ENCODE measurements at regions not wholly inside any gene's neighbourhood (a gene's known extent, or its start where the extent isn't known, plus 50 kb on each side); places are given as distances from the start of the nearest gene placed in this dataset.

DNA sequence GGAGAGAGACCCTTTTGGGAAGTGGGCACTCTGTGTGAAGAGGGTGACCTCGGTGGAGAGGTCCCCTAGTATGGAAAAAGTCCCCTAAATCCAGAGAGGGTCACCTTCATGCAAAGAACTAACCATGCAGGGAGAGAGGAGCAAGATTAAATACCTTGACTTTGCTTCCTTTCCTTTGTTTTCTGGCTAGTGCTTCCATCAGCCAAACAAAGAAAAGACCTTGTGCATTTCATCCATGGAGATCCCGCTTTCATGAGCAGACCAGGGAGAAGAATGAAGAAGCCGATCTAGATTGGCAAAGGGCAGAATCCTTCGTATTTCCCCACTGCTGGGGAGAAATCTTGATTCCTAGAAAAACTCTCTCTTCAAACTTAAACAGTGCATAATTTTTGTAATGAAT, 813.3 kb upstream of the CDH6 start:
- TF ChIP-seq, protein P1, sequence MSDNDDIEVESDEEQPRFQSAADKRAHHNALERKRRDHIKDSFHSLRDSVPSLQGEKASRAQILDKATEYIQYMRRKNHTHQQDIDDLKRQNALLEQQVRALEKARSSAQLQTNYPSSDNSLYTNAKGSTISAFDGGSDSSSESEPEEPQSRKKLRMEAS (IDR thresholded peaks at IDR 0.05) = no peak
- TF ChIP-seq CEBPB (IDR thresholded peaks at IDR 0.05) = no peak
- no peak for TF ChIP-seq NFIC (IDR thresholded peaks at IDR 0.05)
- no peak for TF ChIP-seq RAD21 (IDR thresholded peaks at IDR 0.05; ENCODE audit: low read depth)
- TF ChIP-seq CREB1 (IDR thresholded peaks at IDR 0.05; ENCODE audit: low read depth) = no peak
- no peak for TF ChIP-seq TEAD4 (IDR thresholded peaks at IDR 0.05)
- TF ChIP-seq, protein P2, sequence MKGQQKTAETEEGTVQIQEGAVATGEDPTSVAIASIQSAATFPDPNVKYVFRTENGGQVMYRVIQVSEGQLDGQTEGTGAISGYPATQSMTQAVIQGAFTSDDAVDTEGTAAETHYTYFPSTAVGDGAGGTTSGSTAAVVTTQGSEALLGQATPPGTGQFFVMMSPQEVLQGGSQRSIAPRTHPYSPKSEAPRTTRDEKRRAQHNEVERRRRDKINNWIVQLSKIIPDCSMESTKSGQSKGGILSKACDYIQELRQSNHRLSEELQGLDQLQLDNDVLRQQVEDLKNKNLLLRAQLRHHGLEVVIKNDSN (IDR thresholded peaks at IDR 0.05) = no peak
- no peak for TF ChIP-seq YY1 (IDR thresholded peaks at IDR 0.05; ENCODE audit: low read depth)
- TF ChIP-seq TAF1 (IDR thresholded peaks at IDR 0.05; ENCODE audit: low read depth) = no peak
- no peak for TF ChIP-seq ZBTB7A (IDR thresholded peaks at IDR 0.05; ENCODE audit: low read depth)

DNA sequence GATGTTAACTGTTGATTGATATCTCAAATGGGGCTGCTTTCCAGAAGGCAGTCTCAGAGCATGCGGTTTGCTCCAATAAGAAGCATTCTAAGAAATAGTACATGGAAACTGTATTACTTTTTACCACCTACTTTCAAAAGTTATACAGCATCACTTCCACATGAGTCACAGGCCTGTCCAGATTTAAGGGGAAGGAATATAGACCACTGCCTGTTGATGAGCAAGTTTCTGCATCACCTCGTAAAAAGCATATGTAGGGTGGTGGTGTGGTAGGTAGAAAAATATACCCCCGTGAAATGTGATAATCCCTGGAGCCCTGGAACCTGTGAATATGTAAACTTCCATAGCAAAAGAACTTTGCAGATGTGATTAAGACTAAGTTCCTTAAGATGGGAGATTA, 816.6 kb upstream of the CDH6 start:
- TF ChIP-seq ZBTB7A (IDR thresholded peaks at IDR 0.05; ENCODE audit: low read depth) (no peak), EGR1 (IDR thresholded peaks at IDR 0.05) (no peak), YY1 (IDR thresholded peaks at IDR 0.05; ENCODE audit: low read depth) (no peak), RAD21 (IDR thresholded peaks at IDR 0.05; ENCODE audit: low read depth) (no peak), EP300 (IDR thresholded peaks at IDR 0.05; ENCODE audit: borderline replicate concordance) (no peak), CREB1 (IDR thresholded peaks at IDR 0.05; ENCODE audit: low read depth) (no peak), TAF1 (IDR thresholded peaks at IDR 0.05; ENCODE audit: low read depth) (no peak), CEBPB (IDR thresholded peaks at IDR 0.05) (no peak), TCF12 (IDR thresholded peaks at IDR 0.05; ENCODE audit: low read depth) (no peak)
- TF ChIP-seq, protein P1 (IDR thresholded peaks at IDR 0.05) = no peak

DNA sequence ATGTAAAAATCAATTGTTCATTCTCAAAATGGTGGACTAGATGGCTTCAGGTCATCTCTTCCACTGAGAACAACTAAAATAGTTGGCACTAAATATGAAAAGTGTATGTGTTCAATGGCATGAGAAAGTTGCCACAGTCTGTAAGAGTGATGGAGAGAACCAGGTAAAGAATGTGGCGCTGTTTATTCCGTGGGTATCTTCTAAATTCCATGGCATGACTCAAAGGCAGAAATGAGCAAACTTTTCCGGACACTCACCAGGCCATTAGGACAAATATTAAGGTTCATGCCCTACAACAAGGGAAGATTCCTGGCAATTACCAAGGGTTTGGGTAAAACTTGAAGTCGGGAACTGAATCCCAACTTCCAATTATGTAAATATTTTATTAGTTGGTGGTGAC, 825.4 kb upstream of the CDH6 start:
- TF ChIP-seq ZBTB7A (IDR thresholded peaks at IDR 0.05; ENCODE audit: low read depth) = no peak
- no peak for TF ChIP-seq EGR1 (IDR thresholded peaks at IDR 0.05)
- TF ChIP-seq TCF12 (IDR thresholded peaks at IDR 0.05; ENCODE audit: low read depth) = no peak
- TF ChIP-seq, protein P3, sequence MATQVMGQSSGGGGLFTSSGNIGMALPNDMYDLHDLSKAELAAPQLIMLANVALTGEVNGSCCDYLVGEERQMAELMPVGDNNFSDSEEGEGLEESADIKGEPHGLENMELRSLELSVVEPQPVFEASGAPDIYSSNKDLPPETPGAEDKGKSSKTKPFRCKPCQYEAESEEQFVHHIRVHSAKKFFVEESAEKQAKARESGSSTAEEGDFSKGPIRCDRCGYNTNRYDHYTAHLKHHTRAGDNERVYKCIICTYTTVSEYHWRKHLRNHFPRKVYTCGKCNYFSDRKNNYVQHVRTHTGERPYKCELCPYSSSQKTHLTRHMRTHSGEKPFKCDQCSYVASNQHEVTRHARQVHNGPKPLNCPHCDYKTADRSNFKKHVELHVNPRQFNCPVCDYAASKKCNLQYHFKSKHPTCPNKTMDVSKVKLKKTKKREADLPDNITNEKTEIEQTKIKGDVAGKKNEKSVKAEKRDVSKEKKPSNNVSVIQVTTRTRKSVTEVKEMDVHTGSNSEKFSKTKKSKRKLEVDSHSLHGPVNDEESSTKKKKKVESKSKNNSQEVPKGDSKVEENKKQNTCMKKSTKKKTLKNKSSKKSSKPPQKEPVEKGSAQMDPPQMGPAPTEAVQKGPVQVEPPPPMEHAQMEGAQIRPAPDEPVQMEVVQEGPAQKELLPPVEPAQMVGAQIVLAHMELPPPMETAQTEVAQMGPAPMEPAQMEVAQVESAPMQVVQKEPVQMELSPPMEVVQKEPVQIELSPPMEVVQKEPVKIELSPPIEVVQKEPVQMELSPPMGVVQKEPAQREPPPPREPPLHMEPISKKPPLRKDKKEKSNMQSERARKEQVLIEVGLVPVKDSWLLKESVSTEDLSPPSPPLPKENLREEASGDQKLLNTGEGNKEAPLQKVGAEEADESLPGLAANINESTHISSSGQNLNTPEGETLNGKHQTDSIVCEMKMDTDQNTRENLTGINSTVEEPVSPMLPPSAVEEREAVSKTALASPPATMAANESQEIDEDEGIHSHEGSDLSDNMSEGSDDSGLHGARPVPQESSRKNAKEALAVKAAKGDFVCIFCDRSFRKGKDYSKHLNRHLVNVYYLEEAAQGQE (IDR thresholded peaks at IDR 0.05; ENCODE audit: low read depth) = no peak
- TF ChIP-seq TAF1 (IDR thresholded peaks at IDR 0.05; ENCODE audit: low read depth) = no peak
- no peak for TF ChIP-seq EP300 (IDR thresholded peaks at IDR 0.05; ENCODE audit: borderline replicate concordance)
- no peak for TF ChIP-seq CEBPB (IDR thresholded peaks at IDR 0.05)
- no peak for TF ChIP-seq FOXM1 (IDR thresholded peaks at IDR 0.05; ENCODE audit: borderline replicate concordance, low read depth)
- no peak for TF ChIP-seq TEAD4 (IDR thresholded peaks at IDR 0.05)
- TF ChIP-seq CREB1 (IDR thresholded peaks at IDR 0.05; ENCODE audit: low read depth) = no peak
- no peak for TF ChIP-seq RAD21 (IDR thresholded peaks at IDR 0.05; ENCODE audit: low read depth)
- TF ChIP-seq, protein P2 (IDR thresholded peaks at IDR 0.05) = no peak
- TF ChIP-seq, protein P1 (IDR thresholded peaks at IDR 0.05) = no peak
- TF ChIP-seq YY1 (IDR thresholded peaks at IDR 0.05; ENCODE audit: low read depth) = no peak
- no peak for TF ChIP-seq NFIC (IDR thresholded peaks at IDR 0.05)

DNA sequence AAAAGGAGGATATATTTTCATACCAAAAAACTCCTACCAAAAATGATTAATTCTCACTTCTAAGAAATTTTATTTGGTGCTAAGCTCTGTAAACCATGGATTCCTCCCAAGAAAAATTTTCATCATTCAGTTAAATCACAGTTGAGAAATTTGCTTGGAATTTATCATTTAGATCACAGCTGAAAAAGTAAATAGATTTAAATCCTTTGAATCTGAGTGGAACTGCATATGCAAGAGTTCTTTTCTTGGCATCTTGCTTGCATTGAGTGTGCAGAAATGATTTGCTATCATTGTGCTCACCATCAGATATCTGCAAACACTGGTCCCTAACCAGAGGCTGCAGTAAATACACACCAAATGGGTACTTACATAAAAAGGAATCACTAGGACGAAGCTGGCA, 836.1 kb upstream of the CDH6 start:
- TF ChIP-seq FOXM1 (IDR thresholded peaks at IDR 0.05; ENCODE audit: borderline replicate concordance, low read depth) = no peak

DNA sequence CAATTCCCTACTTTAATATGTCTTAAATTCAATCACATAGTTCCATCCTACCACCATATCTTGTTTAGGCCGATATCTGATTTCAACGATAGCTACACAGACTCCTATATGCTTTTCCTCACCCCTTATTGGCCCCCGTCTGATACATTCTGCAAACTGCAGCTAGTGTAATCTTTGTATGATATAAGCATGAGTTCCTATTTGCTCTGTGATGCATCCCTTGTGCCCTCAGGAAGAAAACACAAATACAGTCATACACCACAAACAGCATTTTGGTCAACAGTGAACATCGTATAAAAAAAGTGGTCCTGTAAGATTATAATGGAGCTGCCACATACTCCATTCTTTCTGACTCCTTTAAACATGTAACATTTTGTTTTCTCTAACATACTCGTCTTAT, 837.8 kb upstream of the CDH6 start:
- TF ChIP-seq NFIC (IDR thresholded peaks at IDR 0.05) (no peak), RAD21 (IDR thresholded peaks at IDR 0.05; ENCODE audit: low read depth) (no peak), TCF12 (IDR thresholded peaks at IDR 0.05; ENCODE audit: low read depth) (no peak), FOXM1 (IDR thresholded peaks at IDR 0.05; ENCODE audit: borderline replicate concordance, low read depth) (no peak), EP300 (IDR thresholded peaks at IDR 0.05; ENCODE audit: borderline replicate concordance) (no peak), CREB1 (IDR thresholded peaks at IDR 0.05; ENCODE audit: low read depth) (no peak), YY1 (IDR thresholded peaks at IDR 0.05; ENCODE audit: low read depth) (no peak), CEBPB (IDR thresholded peaks at IDR 0.05) (no peak), TEAD4 (IDR thresholded peaks at IDR 0.05) (no peak), EGR1 (IDR thresholded peaks at IDR 0.05) (no peak), ZBTB7A (IDR thresholded peaks at IDR 0.05; ENCODE audit: low read depth) (no peak)
- TF ChIP-seq, protein P3 (IDR thresholded peaks at IDR 0.05; ENCODE audit: low read depth) = no peak
- TF ChIP-seq, protein P2 (IDR thresholded peaks at IDR 0.05) = no peak

Data from Ishikawa (cell line).